ENCODE measurements at regions not wholly inside any gene's neighbourhood (a gene's known extent, or its start where the extent isn't known, plus 50 kb on each side); places are given as distances from the start of the nearest gene placed in this dataset.

DNA sequence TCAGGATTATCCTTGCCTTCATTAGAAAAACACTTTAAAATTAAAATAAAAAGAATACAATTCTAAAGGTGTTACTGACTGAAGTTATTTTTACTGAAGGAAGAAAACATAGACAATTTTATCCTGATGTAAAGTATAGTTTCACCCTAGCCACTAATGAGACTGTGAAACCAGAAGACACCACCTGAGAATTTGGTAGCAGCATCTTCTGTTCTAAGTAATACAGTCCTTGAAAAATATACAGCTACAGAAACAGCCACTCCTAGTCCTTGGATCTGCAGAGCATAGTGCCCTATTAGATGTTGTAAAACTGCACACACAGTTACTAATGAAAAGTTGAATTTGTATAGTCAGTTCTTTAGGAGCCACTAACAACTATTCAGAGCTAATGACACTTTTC lies 377.7 kb downstream of the PRR16 start:
- DNase-seq (ENCODE audit: low read depth) = no peak
- H3K4me3 ChIP-seq (ENCODE audit: low read depth, low read length) = no peak overlapping the region
- TF ChIP-seq, protein P1, sequence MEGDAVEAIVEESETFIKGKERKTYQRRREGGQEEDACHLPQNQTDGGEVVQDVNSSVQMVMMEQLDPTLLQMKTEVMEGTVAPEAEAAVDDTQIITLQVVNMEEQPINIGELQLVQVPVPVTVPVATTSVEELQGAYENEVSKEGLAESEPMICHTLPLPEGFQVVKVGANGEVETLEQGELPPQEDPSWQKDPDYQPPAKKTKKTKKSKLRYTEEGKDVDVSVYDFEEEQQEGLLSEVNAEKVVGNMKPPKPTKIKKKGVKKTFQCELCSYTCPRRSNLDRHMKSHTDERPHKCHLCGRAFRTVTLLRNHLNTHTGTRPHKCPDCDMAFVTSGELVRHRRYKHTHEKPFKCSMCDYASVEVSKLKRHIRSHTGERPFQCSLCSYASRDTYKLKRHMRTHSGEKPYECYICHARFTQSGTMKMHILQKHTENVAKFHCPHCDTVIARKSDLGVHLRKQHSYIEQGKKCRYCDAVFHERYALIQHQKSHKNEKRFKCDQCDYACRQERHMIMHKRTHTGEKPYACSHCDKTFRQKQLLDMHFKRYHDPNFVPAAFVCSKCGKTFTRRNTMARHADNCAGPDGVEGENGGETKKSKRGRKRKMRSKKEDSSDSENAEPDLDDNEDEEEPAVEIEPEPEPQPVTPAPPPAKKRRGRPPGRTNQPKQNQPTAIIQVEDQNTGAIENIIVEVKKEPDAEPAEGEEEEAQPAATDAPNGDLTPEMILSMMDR (conservative IDR thresholded peaks at IDR 0.05; ENCODE audit: low read depth, low read length) = no peak

DNA sequence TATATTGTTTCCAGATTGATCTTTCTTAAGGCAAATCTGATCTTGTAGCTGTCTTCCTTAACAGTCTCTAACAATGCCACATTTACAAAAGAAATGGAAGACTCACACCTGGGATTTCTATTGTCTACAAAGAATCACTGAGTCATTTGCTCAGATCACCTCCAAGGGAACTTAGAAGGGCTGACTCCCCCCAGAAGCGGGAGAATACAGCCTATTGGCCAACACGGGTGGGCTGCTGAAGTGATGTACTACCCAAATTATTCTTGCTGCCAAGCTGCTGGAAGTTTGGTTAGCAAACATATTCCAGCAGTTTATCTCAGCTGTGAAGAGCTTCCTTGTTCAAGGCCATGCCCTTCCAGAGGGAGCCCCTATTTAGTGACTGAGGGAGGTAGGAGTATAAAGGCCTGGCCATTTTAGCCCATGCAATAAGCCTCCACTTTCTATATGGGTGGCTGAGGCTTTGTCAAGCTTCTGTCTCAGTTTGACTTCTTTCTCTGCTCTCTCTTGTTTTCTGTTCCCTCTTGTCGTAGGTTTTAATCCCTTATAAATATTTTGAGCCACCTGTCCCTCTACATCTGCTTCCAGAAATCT lies 379.4 kb downstream of the PRR16 start:
- H3K4me3 ChIP-seq (ENCODE audit: low read depth, low read length) = no peak overlapping the region
- DNase-seq (ENCODE audit: low read depth) = no peak
- TF ChIP-seq, protein P1 (conservative IDR thresholded peaks at IDR 0.05; ENCODE audit: low read depth, low read length) = no peak

DNA sequence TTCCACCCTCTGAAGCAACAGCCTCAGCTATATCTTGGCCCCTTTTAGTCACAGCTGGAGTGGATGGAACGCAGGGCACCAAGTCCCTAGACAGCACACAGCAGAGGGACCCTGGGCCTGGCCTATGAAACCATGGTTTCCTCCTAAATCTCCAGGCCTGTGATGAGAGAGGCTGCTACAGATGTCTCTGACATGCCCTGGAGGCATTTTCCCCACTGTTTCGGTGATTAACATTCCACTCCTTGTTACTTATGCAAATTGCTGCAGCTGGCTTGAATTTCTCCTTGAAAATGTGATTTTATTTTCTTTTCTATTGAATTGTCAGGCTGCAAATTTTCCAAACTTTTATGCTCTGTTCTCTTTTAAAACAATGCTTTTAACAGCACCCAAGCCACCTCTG lies 384.8 kb downstream of the PRR16 start:
- TF ChIP-seq, protein P1 (conservative IDR thresholded peaks at IDR 0.05; ENCODE audit: low read depth, low read length) = no peak
- no peak for DNase-seq (ENCODE audit: low read depth)
- H3K4me3 ChIP-seq (ENCODE audit: low read depth, low read length) = no peak overlapping the region

- TF ChIP-seq, protein P1 (conservative IDR thresholded peaks at IDR 0.05; ENCODE audit: low read depth, low read length) = no peak
- no peak overlapping the region for H3K4me3 ChIP-seq (ENCODE audit: low read depth, low read length)
- no peak for DNase-seq (ENCODE audit: low read depth)
Observed at GRCh38 chr5:120852222-120852860, 388.2 kb downstream of the PRR16 start.

GRCh38 chr5:120866997-120867396 lies 402.9 kb downstream of the PRR16 start:
- DNase-seq (ENCODE audit: low read depth) = no peak
- H3K4me3 ChIP-seq (ENCODE audit: low read depth, low read length) = no peak overlapping the region
- TF ChIP-seq, protein P1 (conservative IDR thresholded peaks at IDR 0.05; ENCODE audit: low read depth, low read length) = no peak

DNA sequence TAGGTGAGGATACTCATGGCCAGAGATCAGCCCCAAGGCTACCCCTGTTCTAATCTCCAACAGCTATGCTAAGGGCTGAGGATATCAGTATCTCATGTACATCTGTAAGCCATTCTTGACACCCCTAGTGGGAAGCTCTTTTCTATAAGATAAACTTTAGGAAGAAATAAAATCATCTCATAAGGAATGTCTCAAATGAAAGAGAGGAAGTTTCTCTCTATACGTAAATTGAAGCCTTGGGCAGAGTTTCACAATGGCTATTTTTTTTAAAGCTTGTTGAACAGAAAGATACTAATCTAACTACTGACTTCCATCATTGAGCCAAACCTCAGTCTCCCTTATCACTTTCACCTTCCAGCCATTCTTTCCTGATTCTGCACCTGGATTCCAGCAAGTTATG lies 405.7 kb downstream of the PRR16 start:
- TF ChIP-seq, protein P1 (conservative IDR thresholded peaks at IDR 0.05; ENCODE audit: low read depth, low read length) = no peak
- DNase-seq (ENCODE audit: low read depth) = no peak
- H3K4me3 ChIP-seq (ENCODE audit: low read depth, low read length) = no peak overlapping the region

DNA sequence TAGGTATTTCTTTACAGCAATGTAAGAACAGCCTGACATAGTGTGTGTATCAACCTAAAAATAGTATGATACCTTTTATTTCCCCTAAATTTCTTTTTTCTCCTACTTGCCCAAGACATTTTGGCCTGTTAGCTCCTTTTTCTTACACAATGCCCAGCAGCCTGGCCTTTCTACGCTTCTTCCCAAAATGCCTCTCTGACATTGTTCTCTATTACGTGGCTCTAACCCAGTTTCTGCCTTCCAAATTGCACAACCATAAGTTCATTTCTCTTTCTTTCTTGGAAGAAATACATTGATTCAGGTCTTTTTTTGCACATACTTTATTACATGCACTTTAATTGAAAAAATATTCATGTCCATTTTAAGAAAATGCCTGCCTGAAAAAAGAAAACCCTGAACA lies 408.2 kb downstream of the PRR16 start:
- DNase-seq (ENCODE audit: low read depth) = no peak
- H3K4me3 ChIP-seq (ENCODE audit: low read depth, low read length) = no peak overlapping the region
- TF ChIP-seq, protein P1 (conservative IDR thresholded peaks at IDR 0.05; ENCODE audit: low read depth, low read length) = no peak

Measured in choroid plexus epithelial cell (primary cell).